ENCODE measurements at regions not wholly inside any gene's neighbourhood (a gene's known extent, or its start where the extent isn't known, plus 50 kb on each side); places are given as distances from the start of the nearest gene placed in this dataset.
"Not testable (repeated sequence)": the region's sequence is repeated elsewhere in the genome, so short reads cannot be mapped to it uniquely, and the experiment has no call there.

DNA sequence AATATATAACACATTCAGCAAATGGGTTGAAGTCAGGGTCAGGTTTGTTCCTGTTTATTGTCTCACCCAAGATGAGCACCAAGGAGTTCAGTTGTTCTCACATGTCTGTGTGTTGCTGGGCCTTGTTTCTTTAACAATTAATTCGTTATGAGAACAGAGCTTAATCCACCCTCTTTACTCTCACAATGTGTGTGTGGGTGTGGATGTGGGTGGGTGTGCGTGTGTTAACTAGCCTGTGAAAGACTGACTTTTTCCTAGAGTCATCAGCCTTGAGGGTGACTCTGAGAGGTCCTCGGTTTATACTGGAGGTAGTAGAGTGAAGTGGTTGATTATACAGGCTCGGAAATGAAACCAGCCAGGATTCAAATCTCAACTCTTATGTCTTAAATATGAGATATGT lies 672.1 kb downstream of the MAFB start:
- H3K9me3 Mint-ChIP-seq (ENCODE audit: low read depth): no peaks in the 10 kb centered on the region
- DNase-seq (ENCODE audit: low spot score): no peak
- no peak overlapping the region for H3K27ac Mint-ChIP-seq (ENCODE audit: unreplicated experiment)
- no peak overlapping the region for H3K4me3 Mint-ChIP-seq (ENCODE audit: unreplicated experiment)
- TF ChIP-seq, protein P1, sequence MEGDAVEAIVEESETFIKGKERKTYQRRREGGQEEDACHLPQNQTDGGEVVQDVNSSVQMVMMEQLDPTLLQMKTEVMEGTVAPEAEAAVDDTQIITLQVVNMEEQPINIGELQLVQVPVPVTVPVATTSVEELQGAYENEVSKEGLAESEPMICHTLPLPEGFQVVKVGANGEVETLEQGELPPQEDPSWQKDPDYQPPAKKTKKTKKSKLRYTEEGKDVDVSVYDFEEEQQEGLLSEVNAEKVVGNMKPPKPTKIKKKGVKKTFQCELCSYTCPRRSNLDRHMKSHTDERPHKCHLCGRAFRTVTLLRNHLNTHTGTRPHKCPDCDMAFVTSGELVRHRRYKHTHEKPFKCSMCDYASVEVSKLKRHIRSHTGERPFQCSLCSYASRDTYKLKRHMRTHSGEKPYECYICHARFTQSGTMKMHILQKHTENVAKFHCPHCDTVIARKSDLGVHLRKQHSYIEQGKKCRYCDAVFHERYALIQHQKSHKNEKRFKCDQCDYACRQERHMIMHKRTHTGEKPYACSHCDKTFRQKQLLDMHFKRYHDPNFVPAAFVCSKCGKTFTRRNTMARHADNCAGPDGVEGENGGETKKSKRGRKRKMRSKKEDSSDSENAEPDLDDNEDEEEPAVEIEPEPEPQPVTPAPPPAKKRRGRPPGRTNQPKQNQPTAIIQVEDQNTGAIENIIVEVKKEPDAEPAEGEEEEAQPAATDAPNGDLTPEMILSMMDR (IDR thresholded peaks at IDR 0.05): no peak
- no peaks in the 10 kb centered on the region for H3K36me3 Mint-ChIP-seq (ENCODE audit: low read depth)
- H3K27me3 Mint-ChIP-seq (ENCODE audit: low read depth): no peaks in the 10 kb centered on the region
- no peaks in the 10 kb centered on the region for H3K4me1 Mint-ChIP-seq (ENCODE audit: low read depth)

DNA sequence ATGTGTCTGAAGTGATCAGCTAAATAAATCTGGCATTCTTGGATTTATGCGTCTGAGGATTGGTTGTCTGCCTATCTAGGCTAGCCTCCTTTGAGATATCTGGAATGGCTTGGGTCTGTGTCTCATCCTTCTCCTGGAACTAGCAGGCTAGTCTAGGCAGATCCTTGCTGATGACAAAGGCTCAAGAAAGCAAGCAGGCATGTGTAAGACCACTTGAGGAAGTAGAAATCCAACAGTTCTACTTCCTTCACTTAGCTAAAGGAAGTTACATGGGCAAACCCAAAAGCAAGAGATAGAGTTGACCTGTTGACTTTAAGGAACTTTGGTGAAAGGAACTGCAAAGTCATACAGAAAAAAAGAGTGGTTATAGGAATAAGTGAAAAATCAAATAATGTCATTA lies 672.6 kb downstream of the MAFB start:
- H3K27ac Mint-ChIP-seq (ENCODE audit: unreplicated experiment): no peak overlapping the region
- no peaks in the 10 kb centered on the region for H3K27me3 Mint-ChIP-seq (ENCODE audit: low read depth)
- no peak for DNase-seq (ENCODE audit: low spot score)
- H3K36me3 Mint-ChIP-seq (ENCODE audit: low read depth): peaks cover under 1% of the 10 kb centered on the region
- no peaks in the 10 kb centered on the region for H3K9me3 Mint-ChIP-seq (ENCODE audit: low read depth)
- no peak overlapping the region for H3K4me3 Mint-ChIP-seq (ENCODE audit: unreplicated experiment)
- no peaks in the 10 kb centered on the region for H3K4me1 Mint-ChIP-seq (ENCODE audit: low read depth)
- TF ChIP-seq, protein P1 (IDR thresholded peaks at IDR 0.05): no peak

DNA sequence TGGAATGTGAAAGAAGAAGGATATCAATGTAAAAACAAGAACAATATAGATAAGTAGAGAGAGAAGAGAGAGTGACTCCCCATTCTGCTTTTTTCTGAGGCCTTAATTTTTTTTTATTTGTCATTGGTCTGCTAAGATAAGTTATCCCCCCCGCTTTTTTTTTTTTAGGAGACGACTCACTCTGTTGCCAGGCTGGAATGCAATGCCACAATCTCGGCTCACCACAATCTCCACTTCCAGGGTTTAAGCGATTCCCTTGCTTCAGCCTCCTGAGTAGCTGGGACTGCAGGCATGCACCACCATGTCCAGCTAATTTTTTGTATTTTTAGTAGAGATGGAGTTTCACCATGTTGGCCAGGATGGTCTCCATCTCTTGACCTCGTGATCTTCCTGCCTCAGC lies 677.0 kb downstream of the MAFB start:
- DNase-seq (ENCODE audit: low spot score); H3K27ac Mint-ChIP-seq (ENCODE audit: unreplicated experiment); H3K4me1 Mint-ChIP-seq (ENCODE audit: low read depth); H3K27me3 Mint-ChIP-seq (ENCODE audit: low read depth); H3K9me3 Mint-ChIP-seq (ENCODE audit: low read depth); H3K4me3 Mint-ChIP-seq (ENCODE audit: unreplicated experiment); H3K36me3 Mint-ChIP-seq (ENCODE audit: low read depth): not testable (repeated sequence)

DNA sequence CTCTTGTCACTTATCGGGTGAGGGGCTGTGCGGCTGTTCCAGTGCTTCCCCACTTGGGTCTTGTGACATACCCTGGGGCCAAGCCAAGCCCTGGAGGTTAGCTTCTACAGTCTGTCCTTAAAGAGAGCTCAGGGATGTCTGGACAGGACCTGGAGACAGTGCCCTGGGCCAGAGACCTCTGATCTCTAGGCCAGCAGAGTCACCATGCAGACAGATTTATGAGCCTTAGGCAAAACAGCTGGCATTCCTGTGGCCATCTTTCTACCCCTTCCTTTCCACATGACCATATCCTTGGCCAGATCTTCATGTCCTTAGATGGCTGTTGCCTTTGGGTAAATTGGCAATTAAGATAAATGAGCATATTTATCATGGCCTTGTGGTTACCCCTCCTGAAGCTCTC lies 678.6 kb downstream of the MAFB start:
- DNase-seq (ENCODE audit: low spot score): peak; percentile 40
- Mint-ChIP-seq H3K36me3 (ENCODE audit: low read depth) (peaks cover 1% of the 10 kb centered on the region), H3K27me3 (ENCODE audit: low read depth) (no peaks in the 10 kb centered on the region), H3K4me3 (ENCODE audit: unreplicated experiment) (no peak overlapping the region), H3K9me3 (ENCODE audit: low read depth) (no peaks in the 10 kb centered on the region), H3K27ac (ENCODE audit: unreplicated experiment) (no peak overlapping the region), H3K4me1 (ENCODE audit: low read depth) (no peaks in the 10 kb centered on the region)
- TF ChIP-seq, protein P1 (IDR thresholded peaks at IDR 0.05): no peak

DNA sequence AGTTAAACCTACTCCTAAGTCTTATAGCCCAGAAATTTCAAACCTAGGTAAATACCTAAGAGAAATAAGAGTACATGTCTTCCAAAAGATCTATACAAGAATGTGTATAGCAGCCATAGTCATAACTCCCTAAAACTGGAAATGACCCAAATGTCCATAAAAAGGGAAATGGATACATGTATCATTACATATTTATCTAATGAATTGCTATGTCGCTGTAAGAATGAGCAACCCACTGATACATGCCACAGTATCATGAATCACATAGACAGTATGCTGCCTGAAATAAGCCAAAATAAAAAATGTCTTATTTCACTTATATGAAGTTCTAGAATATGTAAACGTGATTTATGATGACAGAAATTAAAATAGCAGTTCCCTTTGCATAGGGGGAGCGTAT lies 679.5 kb downstream of the MAFB start:
- peaks cover 1% of the 10 kb centered on the region for H3K36me3 Mint-ChIP-seq (ENCODE audit: low read depth)
- no peaks in the 10 kb centered on the region for H3K9me3 Mint-ChIP-seq (ENCODE audit: low read depth)
- DNase-seq (ENCODE audit: low spot score): no peak
- H3K27ac Mint-ChIP-seq (ENCODE audit: unreplicated experiment): no peak overlapping the region
- no peaks in the 10 kb centered on the region for H3K27me3 Mint-ChIP-seq (ENCODE audit: low read depth)
- no peak overlapping the region for H3K4me3 Mint-ChIP-seq (ENCODE audit: unreplicated experiment)
- no peaks in the 10 kb centered on the region for H3K4me1 Mint-ChIP-seq (ENCODE audit: low read depth)
- TF ChIP-seq, protein P1 (IDR thresholded peaks at IDR 0.05): no peak

DNA sequence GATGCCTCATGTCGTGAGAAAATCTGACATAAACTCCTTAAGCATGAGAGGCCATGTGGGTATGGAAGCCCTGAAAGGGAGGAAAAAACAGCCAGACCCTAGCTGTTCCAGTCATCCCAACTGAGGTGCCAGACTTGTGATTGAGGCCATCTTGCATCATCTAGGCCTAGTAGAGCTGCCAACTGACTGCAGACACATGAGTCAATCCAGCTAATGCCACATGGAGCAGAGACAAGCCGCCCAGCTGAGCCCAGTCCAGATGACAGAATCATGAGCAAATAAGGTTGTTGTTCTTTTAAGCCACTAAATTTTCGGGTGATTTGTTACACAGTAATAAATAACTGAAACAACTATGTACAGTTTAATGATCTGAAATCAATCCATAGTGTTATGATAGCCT lies 680.9 kb downstream of the MAFB start:
- TF ChIP-seq, protein P1 (IDR thresholded peaks at IDR 0.05): no peak
- Mint-ChIP-seq H3K9me3 (ENCODE audit: low read depth) (no peaks in the 10 kb centered on the region), H3K4me1 (ENCODE audit: low read depth) (no peaks in the 10 kb centered on the region), H3K27me3 (ENCODE audit: low read depth) (no peaks in the 10 kb centered on the region), H3K4me3 (ENCODE audit: unreplicated experiment) (no peak overlapping the region), H3K36me3 (ENCODE audit: low read depth) (peaks cover 1% of the 10 kb centered on the region), H3K27ac (ENCODE audit: unreplicated experiment) (no peak overlapping the region)
- no peak for DNase-seq (ENCODE audit: low spot score)

Data from chondrocyte (in vitro differentiated cells).